ENCODE measurements at regions not wholly inside any gene's neighbourhood (a gene's known extent, or its start where the extent isn't known, plus 50 kb on each side); places are given as distances from the start of the nearest gene placed in this dataset.

GRCh38 chr2:136051725-136052048, 66.3 kb upstream of the DARS1 start:
- TF ChIP-seq GMEB1 (CRISPR knock-in tag; IDR thresholded peaks at IDR 0.05) (no peak), SIN3A (IDR thresholded peaks at IDR 0.05; ENCODE audit: borderline replicate concordance in 2 of 2, control insufficient read depth in 1 of 2, low read depth in 2 of 2, low read length in 2 of 2) (no peak), CTCF (IDR thresholded peaks at IDR 0.05 in 2 of 3, conservative IDR thresholded peaks at IDR 0.05 in 1 of 3; ENCODE audit: insufficient read depth in 2 of 3, low read depth in 1 of 3, low read length in 3 of 3) (no peak)

Measured in K562 (cell line).